DMS53 (cell line): ENCODE measurements at regions not wholly inside any gene's neighbourhood (a gene's known extent, or its start where the extent isn't known, plus 50 kb on each side); places are given as distances from the start of the nearest gene placed in this dataset.

Experiments
- DNase-seq: peaks from one replicate; lab custom pipeline; 2025; lab: John Stamatoyannopoulos, UW

- no peak for DNase-seq
Observed at GRCh38 chr17:77905766-77906165, 52.7 kb upstream of the TNRC6C start.

GRCh38 chr17:77906377-77906871, 52.1 kb upstream of the TNRC6C start:
- no peak for DNase-seq

GRCh38 chr17:77907497-77908461, 50.7 kb upstream of the TNRC6C start:
- DNase-seq: no peak

- no peak for DNase-seq
Observed at GRCh38 chr17:77908501-77908900, 50.0 kb upstream of the TNRC6C start.
